H9 (cell line): ENCODE measurements at regions not wholly inside any gene's neighbourhood (a gene's known extent, or its start where the extent isn't known, plus 50 kb on each side); places are given as distances from the start of the nearest gene placed in this dataset.

ENCODE experiments used
- DNase-seq: peaks from one replicate; pipeline ENCODE4 v3.0.0-alpha.2; 2017
- H2AFZ ChIP-seq: one replicate; pipeline ENCODE4 v1.6.1; 2013; ENCODE audit warnings: mild to moderate bottlenecking, low read length, control low read depth, moderate library complexity
- H2AK5ac ChIP-seq: 2 replicates; pipeline ENCODE4 v1.6.1; 2013; ENCODE audit warnings: low read length, control low read depth, mixed read lengths; ENCODE audit not compliant: insufficient read length
- H2BK120ac ChIP-seq: one replicate; pipeline ENCODE4 v1.6.1; 2013; ENCODE audit warnings: low read depth, mild to moderate bottlenecking, low read length, control low read depth, inconsistent platforms; ENCODE audit not compliant: poor library complexity, severe bottlenecking
- H2BK12ac ChIP-seq: 2 replicates; pipeline ENCODE4 v1.6.1; 2013; ENCODE audit warnings: low read length, control low read depth, mixed read lengths, low read depth; ENCODE audit not compliant: insufficient read length
- H2BK15ac ChIP-seq: 2 replicates; pipeline ENCODE4 v1.6.1; 2013; ENCODE audit warnings: low read depth, low read length, control low read depth
- H2BK20ac ChIP-seq: one replicate; pipeline ENCODE4 v1.6.1; 2013; ENCODE audit warnings: low read depth, mild to moderate bottlenecking, low read length, control low read depth, inconsistent platforms; ENCODE audit not compliant: poor library complexity, severe bottlenecking
- H2BK5ac ChIP-seq: 2 replicates; pipeline ENCODE4 v1.6.1; 2013; ENCODE audit warnings: low read length, control low read depth, mixed read lengths; ENCODE audit not compliant: insufficient read length
- H3K14ac ChIP-seq: 2 replicates; pipeline ENCODE4 v1.6.1; 2013; ENCODE audit warnings: low read length, control low read depth; ENCODE audit not compliant: insufficient read depth
- H3K18ac ChIP-seq: 2 replicates; pipeline ENCODE4 v1.6.1; 2013; ENCODE audit warnings: low read depth, mild to moderate bottlenecking, mixed read lengths, low read length, control low read depth; ENCODE audit not compliant: insufficient read length
- H3K23ac ChIP-seq: 2 replicates; pipeline ENCODE4 v1.6.1; 2013; ENCODE audit warnings: low read length, control low read depth, mixed read lengths, low read depth; ENCODE audit not compliant: insufficient read length
- H3K23me2 ChIP-seq: 2 replicates; pipeline ENCODE4 v1.6.1; 2013; ENCODE audit warnings: low read depth, mild to moderate bottlenecking, mixed read lengths, low read length, control low read depth; ENCODE audit not compliant: insufficient read length, poor library complexity, severe bottlenecking
- H3K27ac ChIP-seq: 2 replicates; pipeline ENCODE4 v1.5.1; 2013; ENCODE audit warnings: low read length, control low read depth, mixed read lengths, low read depth; ENCODE audit not compliant: insufficient read length
- H3K27me3 ChIP-seq: 2 replicates; pipeline ENCODE4 v1.6.1; 2013; ENCODE audit warnings: low read length, control low read depth, inconsistent platforms; ENCODE audit not compliant: insufficient read depth
- H3K4ac ChIP-seq: 2 replicates; pipeline ENCODE4 v1.6.1; 2013; ENCODE audit warnings: low read depth, mild to moderate bottlenecking, control low read depth, inconsistent platforms, low read length, moderate library complexity
- H3K4me1 ChIP-seq: 2 replicates; pipeline ENCODE4 v1.6.1; 2013; ENCODE audit warnings: low read length, control low read depth, inconsistent platforms; ENCODE audit not compliant: insufficient read depth
- H3K4me2 ChIP-seq: 2 replicates; pipeline ENCODE4 v1.6.1; 2013; ENCODE audit warnings: low read length, control low read depth, mixed read lengths; ENCODE audit not compliant: insufficient read length, insufficient read depth
- H3K56ac ChIP-seq: 2 replicates; pipeline ENCODE4 v1.6.1; 2013; ENCODE audit warnings: low read depth, mild to moderate bottlenecking, mixed read lengths, low read length, control low read depth; ENCODE audit not compliant: insufficient read length
- H3K79me1 ChIP-seq: 2 replicates; pipeline ENCODE4 v1.6.1; 2013; ENCODE audit warnings: low read depth, mild to moderate bottlenecking, moderate library complexity, low read length, control low read depth, inconsistent platforms; ENCODE audit not compliant: insufficient read depth, poor library complexity, severe bottlenecking
- H3K79me2 ChIP-seq: 2 replicates; pipeline ENCODE4 v1.6.1; 2013; ENCODE audit warnings: low read length, control low read depth, inconsistent platforms; ENCODE audit not compliant: insufficient read depth
- H3K9ac ChIP-seq: 2 replicates; pipeline ENCODE4 v1.6.1; 2013; ENCODE audit warnings: low read length, control low read depth, mixed read lengths; ENCODE audit not compliant: insufficient read length; ENCODE audit errors: extremely low read depth
- H3K9me3 ChIP-seq: one replicate; pipeline ENCODE4 v1.6.1; 2013; ENCODE audit warnings: low read depth, low read length, inconsistent platforms; ENCODE audit not compliant: control insufficient read depth
- H3T11ph ChIP-seq: one replicate; pipeline ENCODE4 v1.6.1; 2013; ENCODE audit warnings: mild to moderate bottlenecking, low read length, control low read depth, inconsistent platforms
- H4K20me1 ChIP-seq: one replicate; pipeline ENCODE4 v1.6.1; 2013; ENCODE audit not compliant: control insufficient read depth, insufficient read length, insufficient read depth
- H4K5ac ChIP-seq: 2 replicates; pipeline ENCODE4 v1.6.1; 2013; ENCODE audit warnings: low read depth, mild to moderate bottlenecking, mixed read lengths, low read length, control low read depth; ENCODE audit not compliant: insufficient read length
- H4K8ac ChIP-seq: replicated peaks from 2 replicates; pipeline ENCODE4 v1.6.1; 2013; ENCODE audit warnings: low read length, control low read depth, mixed read lengths, low read depth; ENCODE audit not compliant: insufficient read length
- H4K91ac ChIP-seq: 2 replicates; pipeline ENCODE4 v1.6.1; 2013; ENCODE audit warnings: low read depth, mild to moderate bottlenecking, moderate library complexity, mixed read lengths, low read length, control low read depth; ENCODE audit not compliant: insufficient read length
- H3K27ac Mint-ChIP-seq, 3 experiments: 2 replicates in 2 of 3; 3 replicates in 1 of 3; pipeline ENCODE4 v1.8.0; 2020 to 2021; ENCODE audit warnings: mixed read lengths in 3 of 3, mild to moderate bottlenecking in 1 of 3, moderate library complexity in 1 of 3
- H3K27me3 Mint-ChIP-seq: 2 replicates; pipeline ENCODE4 v1.8.0; 2021; ENCODE audit warnings: low read depth, mild to moderate bottlenecking, moderate library complexity, mixed read lengths
- H3K36me3 Mint-ChIP-seq, 3 experiments: 2 replicates in 2 of 3; 3 replicates in 1 of 3; pipeline ENCODE4 v1.8.0; 2020 to 2021; ENCODE audit warnings: low read depth in 3 of 3, mixed read lengths in 3 of 3; ENCODE audit not compliant: insufficient read depth in 1 of 3
- H3K4me1 Mint-ChIP-seq, 2 experiments: 2 replicates each; pipeline ENCODE4 v1.8.0; 2020; ENCODE audit warnings: mixed read lengths in 2 of 2
- H3K4me3 Mint-ChIP-seq, 2 experiments: 2 replicates in 1 of 2; 3 replicates in 1 of 2; pipeline ENCODE4 v1.8.0; 2020 to 2021; ENCODE audit warnings: mild to moderate bottlenecking in 2 of 2, mixed read lengths in 2 of 2, moderate library complexity in 1 of 2
- H3K9me3 Mint-ChIP-seq, 2 experiments: 2 replicates in 1 of 2; 3 replicates in 1 of 2; pipeline ENCODE4 v1.8.0; 2020; ENCODE audit warnings: mild to moderate bottlenecking in 2 of 2, mixed read lengths in 2 of 2, moderate library complexity in 1 of 2
- WGBS: extraction: QIAGEN DNeasy Blood & Tissue Kit; methylation state at CpG from one replicate; pipeline ENCODE4 v1.1.7; 2013; ENCODE audit warnings: missing lambda C conversion rate, low lambda C conversion rate, mixed read lengths; ENCODE audit not compliant: insufficient read length; ENCODE audit errors: extremely low coverage; 5-methylcytosine and 5-hydroxymethylcytosine counted together
- TF ChIP-seq, protein P1 (sequence below): fragments of 200-600 bp; sonication (generic); conservative IDR thresholded peaks from 3 replicates; pipeline ENCODE4 v1.8.0; 2021; ENCODE audit warnings: antibody characterized with exemption, mild to moderate bottlenecking

- Histone ChIP-seq H3K14ac (no peak overlapping the region), H3K27ac (no peak overlapping the region), H3K56ac (no peak overlapping the region), H3K4ac (no peak overlapping the region), H3K4me2 (no peak overlapping the region), H2BK12ac (no peak overlapping the region), H2AFZ (no peak overlapping the region), H4K20me1 (no peaks in the 10 kb centered on the region), H3K4me1 (no peaks in the 10 kb centered on the region), H4K91ac (no peak overlapping the region), H2AK5ac (no peak overlapping the region), H4K5ac (no peak overlapping the region), H3K23ac (no peak overlapping the region), H3K9me3 (no peaks in the 10 kb centered on the region), H4K8ac (no peak overlapping the region), H2BK20ac (no peak overlapping the region), H2BK15ac (no peak overlapping the region), H3K27me3 (no peaks in the 10 kb centered on the region), H3K23me2 (no peaks in the 10 kb centered on the region), H3T11ph (no peak overlapping the region), H3K79me2 (no peaks in the 10 kb centered on the region), H2BK5ac (no peak overlapping the region), H3K18ac (no peak overlapping the region), H3K9ac (no peak overlapping the region), H2BK120ac (no peak overlapping the region), H3K79me1 (no peaks in the 10 kb centered on the region)
- Mint-ChIP-seq H3K4me3 (no peak overlapping the region), H3K27me3 (no peaks in the 10 kb centered on the region; the same call in 1 of the 2 replicates), H3K36me3 (0 out of 7 replicates have a peak, but pooled peaks cover 0 to 2% (median 0%) of the 10 kb centered on the region in 3 experiments), H3K27ac (no peak overlapping the region), H3K4me1 (peaks cover 5 to 6% of the 10 kb centered on the region in 2 experiments; a peak in 1 of 4 replicates), H3K9me3 (no peaks in the 10 kb centered on the region; a peak in 1 of 5 replicates)
- no CpG with 5 or more reads among the region's 2 CpGs for WGBS
- TF ChIP-seq, protein P1, sequence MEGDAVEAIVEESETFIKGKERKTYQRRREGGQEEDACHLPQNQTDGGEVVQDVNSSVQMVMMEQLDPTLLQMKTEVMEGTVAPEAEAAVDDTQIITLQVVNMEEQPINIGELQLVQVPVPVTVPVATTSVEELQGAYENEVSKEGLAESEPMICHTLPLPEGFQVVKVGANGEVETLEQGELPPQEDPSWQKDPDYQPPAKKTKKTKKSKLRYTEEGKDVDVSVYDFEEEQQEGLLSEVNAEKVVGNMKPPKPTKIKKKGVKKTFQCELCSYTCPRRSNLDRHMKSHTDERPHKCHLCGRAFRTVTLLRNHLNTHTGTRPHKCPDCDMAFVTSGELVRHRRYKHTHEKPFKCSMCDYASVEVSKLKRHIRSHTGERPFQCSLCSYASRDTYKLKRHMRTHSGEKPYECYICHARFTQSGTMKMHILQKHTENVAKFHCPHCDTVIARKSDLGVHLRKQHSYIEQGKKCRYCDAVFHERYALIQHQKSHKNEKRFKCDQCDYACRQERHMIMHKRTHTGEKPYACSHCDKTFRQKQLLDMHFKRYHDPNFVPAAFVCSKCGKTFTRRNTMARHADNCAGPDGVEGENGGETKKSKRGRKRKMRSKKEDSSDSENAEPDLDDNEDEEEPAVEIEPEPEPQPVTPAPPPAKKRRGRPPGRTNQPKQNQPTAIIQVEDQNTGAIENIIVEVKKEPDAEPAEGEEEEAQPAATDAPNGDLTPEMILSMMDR, result no peak
- no peak for DNase-seq
Measured at GRCh38 chr12:102633981-102634605, 153.7 kb upstream of the IGF1 start.
